HG03103 (cell line): ENCODE measurements at regions not wholly inside any gene's neighbourhood (a gene's known extent, or its start where the extent isn't known, plus 50 kb on each side); places are given as distances from the start of the nearest gene placed in this dataset.
"Not testable (repeated sequence)": the region's sequence is repeated elsewhere in the genome, so short reads cannot be mapped to it uniquely, and the experiment has no call there.

Experiments used
- ATAC-seq: cut with Tn5 transposase; IDR thresholded peaks from one replicate; pipeline ENCODE4 v1.9.1; 2021; ENCODE audit warnings: low read depth; ENCODE audit not compliant: unreplicated experiment

GRCh38 chr2:228540976-228541375 lies 359.5 kb upstream of the SPHKAP start:
- no peak for ATAC-seq

- ATAC-seq: no peak
Observed at GRCh38 chr2:228535396-228535795, 353.9 kb upstream of the SPHKAP start.

- ATAC-seq: no peak
Observed at GRCh38 chr2:228533156-228533555, 351.7 kb upstream of the SPHKAP start.

- ATAC-seq: no peak
Observed at GRCh38 chr2:228532233-228532632, 350.7 kb upstream of the SPHKAP start.

- ATAC-seq: no peak
Observed at GRCh38 chr2:228527197-228527881, 345.9 kb upstream of the SPHKAP start.

- ATAC-seq: no peak
Observed at GRCh38 chr2:228526687-228527086, 345.2 kb upstream of the SPHKAP start.

- no peak for ATAC-seq
Observed at GRCh38 chr2:228522977-228523376, 341.5 kb upstream of the SPHKAP start.

GRCh38 chr2:228522276-228522675 lies 340.8 kb upstream of the SPHKAP start:
- ATAC-seq: no peak

GRCh38 chr2:228519561-228519960 lies 338.1 kb upstream of the SPHKAP start:
- no peak for ATAC-seq

- ATAC-seq: no peak
Observed at GRCh38 chr2:228516019-228516418, 334.5 kb upstream of the SPHKAP start.

- not testable (repeated sequence) for ATAC-seq
Observed at GRCh38 chr2:228513480-228513879, 332.0 kb upstream of the SPHKAP start.

- ATAC-seq: no peak
Observed at GRCh38 chr2:228509021-228509420, 327.5 kb upstream of the SPHKAP start.

- no peak for ATAC-seq
Observed at GRCh38 chr2:228507870-228508269, 326.4 kb upstream of the SPHKAP start.

GRCh38 chr2:228507231-228507824 lies 325.8 kb upstream of the SPHKAP start:
- ATAC-seq: no peak

- ATAC-seq: no peak
Observed at GRCh38 chr2:228503731-228504130, 322.2 kb upstream of the SPHKAP start.

- ATAC-seq: no peak
Observed at GRCh38 chr2:228493852-228494251, 312.4 kb upstream of the SPHKAP start.

GRCh38 chr2:228479014-228479413 lies 297.5 kb upstream of the SPHKAP start:
- ATAC-seq: no peak

GRCh38 chr2:228474466-228474865 lies 293.0 kb upstream of the SPHKAP start:
- ATAC-seq: no peak

- ATAC-seq: no peak
Observed at GRCh38 chr2:228469721-228470120, 288.2 kb upstream of the SPHKAP start.

- ATAC-seq: no peak
Observed at GRCh38 chr2:228466851-228467250, 285.4 kb upstream of the SPHKAP start.

- no peak for ATAC-seq
Observed at GRCh38 chr2:228465408-228465807, 283.9 kb upstream of the SPHKAP start.

- no peak for ATAC-seq
Observed at GRCh38 chr2:228458364-228458763, 276.9 kb upstream of the SPHKAP start.
